Liver (tissue), 8 donors: ENCODE measurements at regions not wholly inside any gene's neighbourhood (a gene's known extent, or its start where the extent isn't known, plus 50 kb on each side); places are given as distances from the start of the nearest gene placed in this dataset.

Experiments
- DNase-seq: peaks from one replicate; pipeline ENCODE4 v3.0.0-alpha.2; 2017; ENCODE audit warnings: low spot score
- H3K27ac ChIP-seq, 2 donors: one replicate each; pipeline ENCODE4 v1.7.0; 2013; ENCODE audit warnings: inconsistent platforms in 2 of 2, low read length in 2 of 2, control low read depth in 1 of 2, low read depth in 1 of 2, mild to moderate bottlenecking in 1 of 2
- H3K27me3 ChIP-seq, 4 donors: one replicate each; pipeline versions ENCODE4 v1.6.1 to v1.7.0; 2013; ENCODE audit warnings: low read length in 3 of 4, inconsistent platforms in 1 of 4, mild to moderate bottlenecking in 1 of 4, moderate library complexity in 1 of 4; ENCODE audit not compliant: control insufficient read depth in 4 of 4, insufficient read depth in 4 of 4
- H3K36me3 ChIP-seq, 4 donors: one replicate each; pipeline versions ENCODE4 v1.6.1 to v1.7.0; 2013; ENCODE audit warnings: low read length in 3 of 4, mild to moderate bottlenecking in 3 of 4, low read depth in 1 of 4, moderate library complexity in 1 of 4; ENCODE audit not compliant: control insufficient read depth in 4 of 4, insufficient read depth in 3 of 4
- H3K4me1 ChIP-seq, 4 donors: one replicate each; pipeline versions ENCODE4 v1.6.1 to v1.7.0; 2013; ENCODE audit warnings: low read length in 3 of 4, mild to moderate bottlenecking in 3 of 4, moderate library complexity in 1 of 4; ENCODE audit not compliant: control insufficient read depth in 4 of 4, insufficient read depth in 4 of 4
- H3K4me3 ChIP-seq, 3 donors: one replicate each; pipeline versions ENCODE4 v1.6.1 to v1.7.0; 2013; ENCODE audit warnings: low read length in 3 of 3, control low read depth in 1 of 3, low read depth in 1 of 3, mild to moderate bottlenecking in 1 of 3
- H3K9ac ChIP-seq, 2 donors: one replicate each; pipeline ENCODE4 v1.7.0; 2013; ENCODE audit warnings: low read length in 2 of 2, mild to moderate bottlenecking in 2 of 2, moderate library complexity in 2 of 2, control low read depth in 1 of 2, low read depth in 1 of 2
- H3K9me3 ChIP-seq, 4 donors: one replicate each; pipeline versions ENCODE4 v1.6.1 to v1.7.0; 2013; ENCODE audit warnings: low read length in 3 of 4; ENCODE audit not compliant: control insufficient read depth in 4 of 4
- CTCF ChIP-seq: fragments of 150-350 bp; IDR thresholded peaks from 2 replicates; pipeline ENCODE4 v1.5.1; 2017; ENCODE audit warnings: improper control_type of control experiment, low read depth, low read length; ENCODE audit not compliant: missing input control
- EGR1 ChIP-seq, 2 donors: IDR thresholded peaks; 2 replicates each; pipeline ENCODE4 v1.6.1; 2016 to 2018; ENCODE audit warnings: antibody characterized with exemption in 2 of 2, low read depth in 2 of 2
- FOXA1 ChIP-seq: IDR thresholded peaks from 2 replicates; pipeline ENCODE4 v1.6.1; 2016; ENCODE audit warnings: antibody characterized with exemption
- FOXA2 ChIP-seq: IDR thresholded peaks from 2 replicates; pipeline ENCODE4 v1.6.1; 2016; ENCODE audit warnings: antibody characterized with exemption
- GABPA ChIP-seq, 2 donors: IDR thresholded peaks in 1 of 2; conservative IDR thresholded peaks in 1 of 2; 2 replicates each; pipeline ENCODE4 v1.6.1; 2016; ENCODE audit warnings: antibody characterized with exemption in 2 of 2, mild to moderate bottlenecking in 1 of 2, moderate library complexity in 1 of 2
- HNF4A ChIP-seq, 2 donors: conservative IDR thresholded peaks; 2 replicates each; pipeline ENCODE4 v1.6.1; 2016; ENCODE audit warnings: antibody characterized with exemption in 2 of 2, mild to moderate bottlenecking in 2 of 2
- HNF4G ChIP-seq: IDR thresholded peaks from 2 replicates; pipeline ENCODE4 v1.6.1; 2016; ENCODE audit warnings: antibody characterized with exemption
- JUND ChIP-seq, 2 donors: IDR thresholded peaks; 2 replicates each; pipeline ENCODE4 v1.6.1; 2016; ENCODE audit warnings: antibody characterized with exemption in 2 of 2
- MAX ChIP-seq: IDR thresholded peaks from 2 replicates; pipeline ENCODE4 v1.6.1; 2016; ENCODE audit warnings: antibody characterized with exemption
- NR2F2 ChIP-seq: IDR thresholded peaks from 2 replicates; pipeline ENCODE4 v1.6.1; 2016; ENCODE audit warnings: antibody characterized with exemption
- RAD21 ChIP-seq, 2 donors: IDR thresholded peaks; 2 replicates each; pipeline ENCODE4 v1.6.1; 2016; ENCODE audit warnings: antibody characterized with exemption in 2 of 2, mild to moderate bottlenecking in 2 of 2
- RXRA ChIP-seq, 2 donors: IDR thresholded peaks; 2 replicates each; pipeline ENCODE4 v1.6.1; 2017 to 2018; ENCODE audit warnings: antibody characterized with exemption in 2 of 2, mild to moderate bottlenecking in 1 of 2
- SP1 ChIP-seq: IDR thresholded peaks from 2 replicates; pipeline ENCODE4 v1.6.1; 2018; ENCODE audit warnings: antibody characterized with exemption, mild to moderate bottlenecking
- TAF1 ChIP-seq: conservative IDR thresholded peaks from 2 replicates; pipeline ENCODE4 v1.6.1; 2016; ENCODE audit warnings: antibody characterized with exemption, mild to moderate bottlenecking
- YY1 ChIP-seq: IDR thresholded peaks from 2 replicates; pipeline ENCODE4 v1.6.1; 2016; ENCODE audit warnings: antibody characterized with exemption, mild to moderate bottlenecking
- WGBS: extraction: QIAGEN DNeasy Blood & Tissue Kit; methylation state at CpG from one replicate; pipeline ENCODE4 v1.1.7; 2013; 5-methylcytosine and 5-hydroxymethylcytosine counted together
- TF ChIP-seq, protein P1 (sequence below): IDR thresholded peaks from 2 replicates; pipeline ENCODE4 v1.6.1; 2016; ENCODE audit warnings: antibody characterized with exemption, mild to moderate bottlenecking
- TF ChIP-seq, protein P2 (sequence below): IDR thresholded peaks from 2 replicates; pipeline ENCODE4 v1.6.1; 2016; ENCODE audit warnings: antibody characterized with exemption
- TF ChIP-seq, protein P3 (sequence below): IDR thresholded peaks from 2 replicates; pipeline ENCODE4 v1.6.1; 2016; ENCODE audit warnings: antibody characterized with exemption
- donor health status: healthy.
- donor health status: healthy.
- donor health status: healthy.
- donor health status: healthy.
- donor health status: healthy.

DNA sequence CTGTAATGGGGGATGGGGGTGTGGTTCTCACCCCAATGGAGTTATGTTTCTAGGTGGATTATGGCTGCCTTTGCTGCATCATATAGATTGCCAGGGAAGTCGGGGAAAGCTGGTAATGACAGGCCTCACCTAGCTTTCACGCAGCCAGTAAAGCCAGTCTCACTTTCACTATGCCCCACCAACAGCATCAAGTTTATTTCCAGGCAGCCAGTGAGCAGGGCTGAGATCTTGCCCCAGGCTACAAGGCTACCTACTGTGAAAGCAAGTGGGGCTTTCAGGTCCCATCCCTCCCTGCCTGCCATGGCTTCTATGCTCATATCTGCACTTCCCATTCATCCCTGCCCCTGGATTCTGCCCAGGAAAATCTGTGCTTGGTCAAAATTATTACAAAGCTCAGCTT is 61.7 kb upstream of the NXPH1 start:
- H3K4me3 ChIP-seq, result no peak overlapping the region
- TF ChIP-seq HNF4A (conservative IDR thresholded peaks at IDR 0.05) (no peak), RAD21 (IDR thresholded peaks at IDR 0.05) (no peak), EGR1 (IDR thresholded peaks at IDR 0.05; ENCODE audit: low read depth in 2 of 2) (no peak), JUND (IDR thresholded peaks at IDR 0.05) (no peak), RXRA (IDR thresholded peaks at IDR 0.05) (no peak)
- H3K36me3 ChIP-seq, result no peaks in the 10 kb centered on the region
- no peak for DNase-seq
- no peaks in the 10 kb centered on the region for H3K4me1 ChIP-seq
- WGBS, result 72% methylated on average over 2 of the region's 2 CpGs
- H3K9ac ChIP-seq, result no peak overlapping the region
- H3K27me3 ChIP-seq, result peaks cover 0 to 2% (median 0%) of the 10 kb centered on the region in 4 donors
- H3K9me3 ChIP-seq, result peaks cover 0 to 1% (median 0%) of the 10 kb centered on the region in 4 donors
- no peak overlapping the region for H3K27ac ChIP-seq

DNA sequence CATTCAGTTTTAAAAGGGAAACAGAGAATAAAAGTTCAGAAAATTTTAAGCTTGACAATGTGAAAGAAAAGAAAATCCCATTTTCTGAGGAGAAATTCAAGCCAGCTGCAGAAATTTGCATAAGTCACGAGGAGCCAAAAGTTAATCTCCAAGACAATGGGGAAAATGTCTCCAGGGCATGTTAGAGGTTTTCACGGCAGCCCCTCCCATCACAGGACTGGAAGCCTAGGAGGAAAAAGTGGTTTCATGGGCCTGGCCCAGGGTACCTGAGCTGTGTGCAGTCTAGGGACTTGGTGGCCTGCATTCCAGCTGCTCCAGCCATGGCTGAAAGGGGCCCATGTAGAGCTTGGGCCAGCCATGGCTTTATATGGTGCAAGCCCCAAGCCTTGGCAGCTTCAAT is 59.6 kb upstream of the NXPH1 start:
- no peaks in the 10 kb centered on the region for H3K4me1 ChIP-seq
- H3K27me3 ChIP-seq, result peaks cover 0 to 2% (median 0%) of the 10 kb centered on the region in 4 donors
- H3K36me3 ChIP-seq, result no peaks in the 10 kb centered on the region
- WGBS, result 70% methylated on average over 2 of the region's 2 CpGs
- peaks cover 0 to 1% (median 0%) of the 10 kb centered on the region in 4 donors for H3K9me3 ChIP-seq
- H3K27ac ChIP-seq, result no peak overlapping the region
- no peak overlapping the region for H3K4me3 ChIP-seq
- no peak for TF ChIP-seq FOXA1
- TF ChIP-seq, protein P1, sequence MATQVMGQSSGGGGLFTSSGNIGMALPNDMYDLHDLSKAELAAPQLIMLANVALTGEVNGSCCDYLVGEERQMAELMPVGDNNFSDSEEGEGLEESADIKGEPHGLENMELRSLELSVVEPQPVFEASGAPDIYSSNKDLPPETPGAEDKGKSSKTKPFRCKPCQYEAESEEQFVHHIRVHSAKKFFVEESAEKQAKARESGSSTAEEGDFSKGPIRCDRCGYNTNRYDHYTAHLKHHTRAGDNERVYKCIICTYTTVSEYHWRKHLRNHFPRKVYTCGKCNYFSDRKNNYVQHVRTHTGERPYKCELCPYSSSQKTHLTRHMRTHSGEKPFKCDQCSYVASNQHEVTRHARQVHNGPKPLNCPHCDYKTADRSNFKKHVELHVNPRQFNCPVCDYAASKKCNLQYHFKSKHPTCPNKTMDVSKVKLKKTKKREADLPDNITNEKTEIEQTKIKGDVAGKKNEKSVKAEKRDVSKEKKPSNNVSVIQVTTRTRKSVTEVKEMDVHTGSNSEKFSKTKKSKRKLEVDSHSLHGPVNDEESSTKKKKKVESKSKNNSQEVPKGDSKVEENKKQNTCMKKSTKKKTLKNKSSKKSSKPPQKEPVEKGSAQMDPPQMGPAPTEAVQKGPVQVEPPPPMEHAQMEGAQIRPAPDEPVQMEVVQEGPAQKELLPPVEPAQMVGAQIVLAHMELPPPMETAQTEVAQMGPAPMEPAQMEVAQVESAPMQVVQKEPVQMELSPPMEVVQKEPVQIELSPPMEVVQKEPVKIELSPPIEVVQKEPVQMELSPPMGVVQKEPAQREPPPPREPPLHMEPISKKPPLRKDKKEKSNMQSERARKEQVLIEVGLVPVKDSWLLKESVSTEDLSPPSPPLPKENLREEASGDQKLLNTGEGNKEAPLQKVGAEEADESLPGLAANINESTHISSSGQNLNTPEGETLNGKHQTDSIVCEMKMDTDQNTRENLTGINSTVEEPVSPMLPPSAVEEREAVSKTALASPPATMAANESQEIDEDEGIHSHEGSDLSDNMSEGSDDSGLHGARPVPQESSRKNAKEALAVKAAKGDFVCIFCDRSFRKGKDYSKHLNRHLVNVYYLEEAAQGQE, result no peak
- TF ChIP-seq GABPA (IDR thresholded peaks at IDR 0.05 in 1 of 2, conservative IDR thresholded peaks at IDR 0.05 in 1 of 2), result no peak
- no peak for TF ChIP-seq RXRA (IDR thresholded peaks at IDR 0.05)
- no peak for TF ChIP-seq FOXA2
- TF ChIP-seq, protein P2, sequence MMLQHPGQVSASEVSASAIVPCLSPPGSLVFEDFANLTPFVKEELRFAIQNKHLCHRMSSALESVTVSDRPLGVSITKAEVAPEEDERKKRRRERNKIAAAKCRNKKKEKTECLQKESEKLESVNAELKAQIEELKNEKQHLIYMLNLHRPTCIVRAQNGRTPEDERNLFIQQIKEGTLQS, result no peak
- no peak for TF ChIP-seq EGR1 (IDR thresholded peaks at IDR 0.05; ENCODE audit: low read depth in 2 of 2)
- TF ChIP-seq YY1, result no peak
- no peak for TF ChIP-seq MAX
- no peak for TF ChIP-seq CTCF
- no peak for TF ChIP-seq HNF4G
- TF ChIP-seq NR2F2, result no peak
- TF ChIP-seq SP1, result no peak
- TF ChIP-seq RAD21 (IDR thresholded peaks at IDR 0.05), result no peak
- no peak for TF ChIP-seq TAF1
- TF ChIP-seq, protein P3, sequence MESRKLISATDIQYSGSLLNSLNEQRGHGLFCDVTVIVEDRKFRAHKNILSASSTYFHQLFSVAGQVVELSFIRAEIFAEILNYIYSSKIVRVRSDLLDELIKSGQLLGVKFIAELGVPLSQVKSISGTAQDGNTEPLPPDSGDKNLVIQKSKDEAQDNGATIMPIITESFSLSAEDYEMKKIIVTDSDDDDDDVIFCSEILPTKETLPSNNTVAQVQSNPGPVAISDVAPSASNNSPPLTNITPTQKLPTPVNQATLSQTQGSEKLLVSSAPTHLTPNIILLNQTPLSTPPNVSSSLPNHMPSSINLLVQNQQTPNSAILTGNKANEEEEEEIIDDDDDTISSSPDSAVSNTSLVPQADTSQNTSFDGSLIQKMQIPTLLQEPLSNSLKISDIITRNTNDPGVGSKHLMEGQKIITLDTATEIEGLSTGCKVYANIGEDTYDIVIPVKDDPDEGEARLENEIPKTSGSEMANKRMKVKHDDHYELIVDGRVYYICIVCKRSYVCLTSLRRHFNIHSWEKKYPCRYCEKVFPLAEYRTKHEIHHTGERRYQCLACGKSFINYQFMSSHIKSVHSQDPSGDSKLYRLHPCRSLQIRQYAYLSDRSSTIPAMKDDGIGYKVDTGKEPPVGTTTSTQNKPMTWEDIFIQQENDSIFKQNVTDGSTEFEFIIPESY, result no peak
- no peak for TF ChIP-seq HNF4A (conservative IDR thresholded peaks at IDR 0.05)
- no peak for TF ChIP-seq JUND (IDR thresholded peaks at IDR 0.05)
- DNase-seq, result no peak
- no peak overlapping the region for H3K9ac ChIP-seq
